Esophagus muscularis mucosa (tissue), 4 donors: ENCODE measurements at regions not wholly inside any gene's neighbourhood (a gene's known extent, or its start where the extent isn't known, plus 50 kb on each side); places are given as distances from the start of the nearest gene placed in this dataset.

ENCODE experiments used
- EP300 ChIP-seq: sonication (generic); formaldehyde crosslinking; IDR thresholded peaks from one replicate; pipeline ENCODE4 v1.6.1; 2017; ENCODE audit warnings: antibody characterized with exemption
- POLR2A ChIP-seq: fragments of 450-650 bp; IDR thresholded peaks from one replicate; pipeline ENCODE4 v1.6.1; 2017; ENCODE audit warnings: antibody characterized with exemption, moderate library complexity, mild to moderate bottlenecking, low read depth
- TF ChIP-seq, protein P1 (sequence below), 3 experiments: fragments of 200-600 bp in 2 of 3; fragments of 450-650 bp in 1 of 3; sonication (generic) in 2 of 3; IDR thresholded peaks; one replicate each; pipeline ENCODE4 v1.5.1; 2017 to 2019; ENCODE audit warnings: antibody characterized with exemption in 3 of 3, mild to moderate bottlenecking in 2 of 3, moderate library complexity in 1 of 3

GRCh38 chr5:25027526-25027925, 382.7 kb upstream of the CDH10 start:
- TF ChIP-seq, protein P1, sequence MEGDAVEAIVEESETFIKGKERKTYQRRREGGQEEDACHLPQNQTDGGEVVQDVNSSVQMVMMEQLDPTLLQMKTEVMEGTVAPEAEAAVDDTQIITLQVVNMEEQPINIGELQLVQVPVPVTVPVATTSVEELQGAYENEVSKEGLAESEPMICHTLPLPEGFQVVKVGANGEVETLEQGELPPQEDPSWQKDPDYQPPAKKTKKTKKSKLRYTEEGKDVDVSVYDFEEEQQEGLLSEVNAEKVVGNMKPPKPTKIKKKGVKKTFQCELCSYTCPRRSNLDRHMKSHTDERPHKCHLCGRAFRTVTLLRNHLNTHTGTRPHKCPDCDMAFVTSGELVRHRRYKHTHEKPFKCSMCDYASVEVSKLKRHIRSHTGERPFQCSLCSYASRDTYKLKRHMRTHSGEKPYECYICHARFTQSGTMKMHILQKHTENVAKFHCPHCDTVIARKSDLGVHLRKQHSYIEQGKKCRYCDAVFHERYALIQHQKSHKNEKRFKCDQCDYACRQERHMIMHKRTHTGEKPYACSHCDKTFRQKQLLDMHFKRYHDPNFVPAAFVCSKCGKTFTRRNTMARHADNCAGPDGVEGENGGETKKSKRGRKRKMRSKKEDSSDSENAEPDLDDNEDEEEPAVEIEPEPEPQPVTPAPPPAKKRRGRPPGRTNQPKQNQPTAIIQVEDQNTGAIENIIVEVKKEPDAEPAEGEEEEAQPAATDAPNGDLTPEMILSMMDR (IDR thresholded peaks at IDR 0.05) = no peak
- TF ChIP-seq POLR2A (no peak), EP300 (no peak)
